ENCODE measurements at regions not wholly inside any gene's neighbourhood (a gene's known extent, or its start where the extent isn't known, plus 50 kb on each side); places are given as distances from the start of the nearest gene placed in this dataset.

- TF ChIP-seq CTCF (conservative IDR thresholded peaks at IDR 0.05) (no peak), EZH2 (IDR thresholded peaks at IDR 0.05; ENCODE audit: low read depth) (no peak)
These were observed 80.7 kb downstream of the MYL12B start for GRCh38 chr18:3342628-3343027.

Measured in PC-9 (cell line).